ENCODE measurements at regions not wholly inside any gene's neighbourhood (a gene's known extent, or its start where the extent isn't known, plus 50 kb on each side); places are given as distances from the start of the nearest gene placed in this dataset.

DNA sequence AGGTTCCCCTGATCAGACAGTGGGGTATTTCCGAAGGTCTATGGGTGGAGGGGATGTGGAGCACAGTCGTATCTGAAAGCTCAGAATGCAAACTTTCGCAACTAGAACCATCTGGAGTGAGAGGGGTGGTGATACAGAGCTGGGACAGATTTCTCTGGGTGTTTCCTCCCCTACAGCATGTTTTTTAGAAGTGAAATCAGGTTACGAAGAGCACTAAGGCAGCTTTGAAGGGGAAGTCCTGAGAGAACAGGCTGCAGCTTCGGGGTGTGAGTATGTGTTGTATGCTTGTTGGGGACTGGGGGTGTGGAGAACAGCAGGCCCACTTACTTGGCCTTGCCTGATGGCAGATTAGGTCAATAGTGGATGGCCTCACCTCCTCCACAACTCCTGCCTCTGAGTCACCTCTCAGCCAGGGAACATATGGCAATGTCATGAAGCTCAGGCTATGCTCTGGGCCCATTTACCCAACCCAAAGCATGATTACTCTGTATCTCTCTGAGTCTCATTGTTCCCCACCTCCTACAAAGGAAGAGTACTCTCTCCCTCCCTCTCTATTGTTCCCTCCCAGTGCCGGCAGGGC is 107.2 kb upstream of the RASGRP1 start:
- DNase-seq (ENCODE audit: low read depth in 1 of 2, low spot score in 1 of 2), result peak in 1 of 2 donors; percentile 36

DNA sequence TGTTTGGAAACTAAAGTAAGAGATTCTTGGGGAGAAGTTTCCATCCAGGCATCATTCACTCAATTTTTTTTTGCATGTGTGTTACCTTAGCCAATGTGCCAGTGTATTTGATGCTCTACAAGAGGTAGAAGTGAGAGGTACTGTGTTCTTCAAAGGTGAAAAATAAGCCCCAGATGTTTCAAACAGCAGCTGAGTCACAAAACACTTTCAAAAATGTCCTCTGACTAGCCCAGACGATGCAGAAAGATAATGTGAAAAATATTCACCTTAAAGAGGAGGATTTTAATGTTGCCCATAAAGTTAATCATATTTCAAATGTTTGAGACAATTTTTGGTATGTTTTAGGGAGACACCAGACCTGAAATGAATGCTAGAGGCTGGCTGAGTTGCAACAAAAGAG is 107.7 kb upstream of the RASGRP1 start:
- DNase-seq (ENCODE audit: low read depth in 1 of 2, low spot score in 1 of 2), result no peak

DNA sequence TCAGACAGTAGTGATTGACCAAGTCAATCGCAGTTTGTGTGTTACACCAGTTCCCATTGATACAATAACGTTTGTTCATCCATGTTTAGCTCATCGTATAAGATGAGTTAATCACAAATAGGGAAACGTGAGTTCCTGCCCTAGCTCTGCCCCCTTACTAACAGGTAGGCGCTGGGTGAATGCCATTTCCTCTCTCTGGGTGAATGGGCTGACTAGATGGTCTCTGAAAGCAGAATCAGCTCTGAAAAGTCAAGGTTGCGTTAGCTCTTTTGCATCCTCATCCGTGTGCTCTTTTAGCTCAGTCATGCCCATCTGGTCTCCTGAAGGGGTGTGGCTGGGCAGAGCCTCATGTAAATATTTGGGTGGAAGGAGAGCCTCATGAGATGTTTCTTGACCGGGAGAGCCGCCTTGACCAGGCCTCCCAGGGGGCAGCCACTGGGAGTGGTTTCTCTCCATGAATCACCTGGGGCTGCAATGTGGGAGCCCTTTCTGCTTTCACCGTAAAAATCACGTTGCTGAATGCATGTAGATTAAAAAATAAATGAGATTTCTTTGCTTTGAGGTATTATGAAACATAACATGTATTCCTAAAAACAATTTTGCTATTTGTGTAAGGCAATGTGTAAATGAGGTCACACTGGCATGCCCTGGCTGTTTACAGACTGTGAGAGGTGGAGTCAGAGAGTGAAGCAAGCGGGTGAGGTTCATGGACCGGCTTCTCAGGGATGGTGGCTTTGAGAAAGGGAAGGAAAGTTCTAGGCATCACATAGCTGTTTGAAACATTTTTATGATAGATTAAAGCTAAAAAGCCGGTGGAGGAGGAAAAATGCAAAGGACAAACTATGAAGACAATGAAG is 108.4 kb upstream of the RASGRP1 start:
- no peak for DNase-seq (ENCODE audit: low read depth in 1 of 2, low spot score in 1 of 2)

- DNase-seq (ENCODE audit: low read depth in 1 of 2, low spot score in 1 of 2), result no peak
Observed at GRCh38 chr15:38674448-38674847, 109.8 kb upstream of the RASGRP1 start.

- no peak for DNase-seq (ENCODE audit: low read depth in 1 of 2, low spot score in 1 of 2)
Observed at GRCh38 chr15:38678281-38678680, 113.7 kb upstream of the RASGRP1 start.

- DNase-seq (ENCODE audit: low read depth in 1 of 2, low spot score in 1 of 2), result no peak
Observed at GRCh38 chr15:38680775-38681174, 116.2 kb upstream of the RASGRP1 start.

- DNase-seq (ENCODE audit: low read depth in 1 of 2, low spot score in 1 of 2), result no peak
Observed at GRCh38 chr15:38682363-38682762, 117.7 kb upstream of the RASGRP1 start.

GRCh38 chr15:38682861-38683260 is 118.2 kb upstream of the RASGRP1 start:
- DNase-seq (ENCODE audit: low read depth in 1 of 2, low spot score in 1 of 2), result no peak

- DNase-seq (ENCODE audit: low read depth in 1 of 2, low spot score in 1 of 2), result peak in 1 of 2 donors; percentile 59
Observed at GRCh38 chr15:38683382-38684242, 119.0 kb upstream of the RASGRP1 start.

DNA sequence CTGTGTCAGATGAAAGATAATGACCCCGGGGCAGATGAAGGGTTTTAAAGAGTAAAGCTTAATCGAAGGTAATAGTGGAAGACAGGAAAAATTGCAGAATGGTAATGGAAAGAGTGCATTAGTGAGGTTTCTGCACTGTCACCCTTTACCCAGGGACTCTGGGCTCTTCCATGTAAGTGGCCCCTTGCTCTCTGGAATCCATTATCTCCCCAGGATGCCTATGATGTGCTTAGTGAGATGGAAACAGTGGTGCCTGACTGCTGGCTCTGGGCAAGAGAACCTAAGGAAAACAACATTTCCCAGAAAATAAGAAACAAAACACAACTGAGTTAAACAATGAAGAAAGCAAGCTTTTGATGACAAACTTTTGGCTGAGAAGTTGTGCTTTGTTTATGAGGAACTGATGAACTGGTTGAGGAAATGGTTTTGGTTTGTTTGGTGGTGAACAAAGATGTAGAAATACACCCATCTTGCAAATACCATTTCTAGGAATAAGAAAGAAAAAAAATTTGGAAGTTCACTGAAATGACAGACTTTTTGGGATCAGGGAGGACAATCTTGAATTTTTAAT is 119.9 kb upstream of the RASGRP1 start:
- DNase-seq (ENCODE audit: low read depth in 1 of 2, low spot score in 1 of 2), result no peak

GRCh38 chr15:38685686-38686339 is 121.2 kb upstream of the RASGRP1 start:
- DNase-seq (ENCODE audit: low read depth in 1 of 2, low spot score in 1 of 2), result no peak

- DNase-seq (ENCODE audit: low read depth in 1 of 2, low spot score in 1 of 2), result no peak
Observed at GRCh38 chr15:38687340-38687739, 122.7 kb upstream of the RASGRP1 start.

- no peak for DNase-seq (ENCODE audit: low read depth in 1 of 2, low spot score in 1 of 2)
Observed at GRCh38 chr15:38687775-38688495, 123.3 kb upstream of the RASGRP1 start.

DNA sequence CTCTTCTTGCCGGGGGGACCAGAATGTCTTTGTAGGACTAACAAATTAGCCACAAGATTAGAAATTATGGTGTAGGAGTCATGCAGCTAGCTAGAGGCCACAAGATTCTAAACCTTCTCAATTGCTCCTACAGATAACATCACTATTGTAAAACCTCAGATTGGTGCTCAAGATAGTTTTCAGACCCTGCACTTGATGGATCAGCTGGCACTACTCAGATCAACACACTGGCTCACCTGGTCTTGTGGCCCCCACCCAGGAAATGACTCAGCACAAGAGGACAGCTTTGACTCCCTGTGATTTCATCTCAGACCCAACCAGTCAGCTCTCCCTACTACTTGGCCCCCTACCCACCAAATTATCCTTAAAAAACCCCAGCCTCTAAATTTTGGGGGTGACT is 124.1 kb upstream of the RASGRP1 start:
- DNase-seq (ENCODE audit: low read depth in 1 of 2, low spot score in 1 of 2), result peak in 1 of 2 donors; percentile 51

GRCh38 chr15:38689522-38689921 is 124.9 kb upstream of the RASGRP1 start:
- DNase-seq (ENCODE audit: low read depth in 1 of 2, low spot score in 1 of 2), result no peak

GRCh38 chr15:38690216-38690615 is 125.6 kb upstream of the RASGRP1 start:
- no peak for DNase-seq (ENCODE audit: low read depth in 1 of 2, low spot score in 1 of 2)

DNA sequence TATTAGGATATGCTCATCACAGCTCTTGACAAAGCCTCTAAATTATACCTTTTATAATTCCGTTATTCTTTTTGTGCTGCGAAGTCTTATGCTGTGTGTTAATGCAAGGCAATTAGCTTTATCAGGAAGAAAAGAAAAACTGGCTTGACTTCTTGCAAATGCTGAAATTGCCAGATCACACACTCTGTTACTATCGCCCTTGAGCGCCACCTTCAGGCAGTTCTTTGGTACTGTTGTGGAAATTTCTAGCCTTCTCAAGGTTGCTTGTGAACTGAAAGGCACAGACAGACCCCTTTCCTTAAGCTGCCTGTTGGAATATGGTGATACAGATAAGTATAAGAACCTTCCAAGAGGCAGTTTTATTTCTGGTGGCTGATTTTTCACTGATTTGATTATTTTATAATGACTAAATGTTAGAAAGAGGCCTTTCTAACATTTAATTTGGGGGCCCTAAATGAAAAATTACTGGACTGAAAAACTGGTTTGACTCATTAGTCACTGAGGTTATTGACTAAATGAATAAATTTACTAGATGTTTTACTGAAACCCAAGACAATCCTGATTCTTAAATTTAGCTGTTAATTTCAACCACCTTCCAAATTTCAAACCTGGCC is 126.2 kb upstream of the RASGRP1 start:
- peak; percentile 61 to 75 for DNase-seq (ENCODE audit: low read depth in 1 of 2, low spot score in 1 of 2)

DNA sequence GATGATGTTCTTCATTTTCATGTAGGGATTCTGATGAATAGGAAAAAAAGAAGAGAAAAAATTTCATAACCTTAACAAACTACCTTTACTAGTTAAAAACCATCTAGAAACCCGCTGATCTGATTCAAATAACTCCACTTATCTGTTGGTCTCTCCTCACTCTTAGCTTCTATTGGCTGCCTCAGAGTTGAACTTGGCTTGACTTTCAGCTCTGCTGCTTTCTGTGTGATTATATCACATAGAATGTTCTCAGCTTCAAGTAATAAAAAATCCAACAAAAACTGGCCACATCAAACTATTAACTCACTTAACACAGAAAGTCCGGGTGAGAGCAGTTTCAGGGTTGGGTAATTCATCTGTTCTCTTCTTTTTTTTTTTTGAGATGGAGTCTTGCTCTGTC is 126.8 kb upstream of the RASGRP1 start:
- no peak for DNase-seq (ENCODE audit: low read depth in 1 of 2, low spot score in 1 of 2)

DNA sequence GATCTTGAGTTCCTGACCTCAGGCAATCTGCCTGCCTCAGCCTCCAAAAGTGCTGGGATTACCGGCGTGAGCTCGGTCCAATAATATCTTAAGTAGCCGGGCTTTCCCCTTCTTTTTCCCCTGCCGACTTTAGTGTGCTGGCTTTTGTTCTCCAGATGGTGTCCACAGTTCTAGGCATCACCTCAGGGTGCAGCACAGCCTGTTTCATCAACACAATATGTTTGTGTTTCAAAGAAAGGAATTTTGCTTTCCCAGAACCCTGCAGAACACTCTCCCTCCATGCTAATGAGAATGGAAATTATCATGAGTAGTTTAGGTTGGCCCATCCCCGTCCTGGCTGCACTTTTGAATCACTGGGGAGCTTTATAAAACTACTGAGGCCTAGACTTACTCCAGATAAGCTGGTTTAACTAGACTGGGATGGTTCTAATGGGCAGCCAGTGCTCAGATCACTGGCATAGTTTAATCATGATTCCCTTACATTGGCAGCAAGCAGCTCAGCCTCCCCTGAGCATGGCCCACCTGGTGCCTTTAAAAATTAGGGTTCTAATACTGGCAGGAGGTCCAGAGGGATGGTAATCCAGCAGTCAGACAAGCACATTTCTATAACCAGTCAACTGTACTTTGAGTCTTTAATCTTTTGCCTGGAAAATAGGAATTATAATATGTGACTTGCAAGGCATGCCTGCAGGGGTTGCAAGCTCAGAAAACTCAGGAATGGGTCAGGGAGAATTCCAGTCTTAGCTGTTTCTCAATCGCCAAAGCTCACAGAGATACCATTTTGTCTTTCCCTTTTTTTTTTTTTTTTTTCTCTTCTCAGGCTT is 127.6 kb upstream of the RASGRP1 start:
- no peak for DNase-seq (ENCODE audit: low read depth in 1 of 2, low spot score in 1 of 2)

All from activated CD4-positive, alpha-beta T cell treated with anti-CD3 and anti-CD28 coated beads, Interleukin-2, amount 50 U/mL, for 24 hours (primary cell).